ENCODE measurements at regions not wholly inside any gene's neighbourhood (a gene's known extent, or its start where the extent isn't known, plus 50 kb on each side); places are given as distances from the start of the nearest gene placed in this dataset.

DNA sequence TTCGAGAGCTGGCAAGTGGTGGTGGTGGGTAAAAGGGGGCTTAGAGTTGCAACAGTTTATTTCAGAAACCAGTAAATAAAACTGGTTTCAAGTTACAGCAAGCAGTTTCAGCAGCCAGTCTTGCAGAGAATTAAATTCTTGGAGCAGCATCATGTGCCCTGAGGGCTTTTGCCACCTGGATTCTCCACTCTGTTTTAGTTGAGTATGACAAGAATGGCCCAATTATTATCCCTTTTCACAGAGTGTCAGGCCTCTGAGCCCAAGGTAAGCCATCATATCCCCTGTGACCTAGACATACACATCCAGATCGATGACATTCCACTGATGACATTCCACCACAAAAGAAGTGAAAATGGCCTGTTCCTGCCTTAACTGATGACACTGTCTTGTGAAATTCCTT is 72.8 kb upstream of the FANCL start:
- no peaks in the 10 kb centered on the region for H3K27me3 ChIP-seq (ENCODE audit: low read depth)
- H3K9me3 ChIP-seq: no peaks in the 10 kb centered on the region
- no peak for ATAC-seq
- no peak overlapping the region for H3K4me3 ChIP-seq
- no peaks in the 10 kb centered on the region for H3K4me1 ChIP-seq
- DNase-seq: no peak
- intact Hi-C loops (cut with DNase I): no loop called here
- H3K36me3 ChIP-seq: no peaks in the 10 kb centered on the region
- TF ChIP-seq, protein P1, sequence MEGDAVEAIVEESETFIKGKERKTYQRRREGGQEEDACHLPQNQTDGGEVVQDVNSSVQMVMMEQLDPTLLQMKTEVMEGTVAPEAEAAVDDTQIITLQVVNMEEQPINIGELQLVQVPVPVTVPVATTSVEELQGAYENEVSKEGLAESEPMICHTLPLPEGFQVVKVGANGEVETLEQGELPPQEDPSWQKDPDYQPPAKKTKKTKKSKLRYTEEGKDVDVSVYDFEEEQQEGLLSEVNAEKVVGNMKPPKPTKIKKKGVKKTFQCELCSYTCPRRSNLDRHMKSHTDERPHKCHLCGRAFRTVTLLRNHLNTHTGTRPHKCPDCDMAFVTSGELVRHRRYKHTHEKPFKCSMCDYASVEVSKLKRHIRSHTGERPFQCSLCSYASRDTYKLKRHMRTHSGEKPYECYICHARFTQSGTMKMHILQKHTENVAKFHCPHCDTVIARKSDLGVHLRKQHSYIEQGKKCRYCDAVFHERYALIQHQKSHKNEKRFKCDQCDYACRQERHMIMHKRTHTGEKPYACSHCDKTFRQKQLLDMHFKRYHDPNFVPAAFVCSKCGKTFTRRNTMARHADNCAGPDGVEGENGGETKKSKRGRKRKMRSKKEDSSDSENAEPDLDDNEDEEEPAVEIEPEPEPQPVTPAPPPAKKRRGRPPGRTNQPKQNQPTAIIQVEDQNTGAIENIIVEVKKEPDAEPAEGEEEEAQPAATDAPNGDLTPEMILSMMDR (IDR thresholded peaks at IDR 0.05): no peak
- H3K27ac ChIP-seq: no peak overlapping the region

DNA sequence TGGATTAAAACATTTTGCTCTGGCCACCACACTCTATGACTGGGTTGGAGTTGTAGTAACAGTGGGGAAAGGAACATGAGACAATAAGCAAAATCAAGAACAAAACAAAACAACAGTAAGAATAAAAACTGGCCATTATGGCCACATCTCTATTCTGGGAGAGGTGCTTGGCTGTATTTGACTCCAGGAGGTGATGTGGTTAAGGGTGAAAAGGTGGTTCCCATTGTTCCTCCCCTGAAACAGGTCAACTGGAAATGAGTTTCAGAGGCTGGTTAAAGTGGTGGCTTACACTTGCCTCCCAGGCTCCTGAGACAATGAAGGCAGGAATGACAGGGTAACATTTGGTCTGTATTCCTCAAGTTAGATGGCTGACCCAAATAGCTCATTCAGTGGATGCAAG is 67.3 kb upstream of the FANCL start:
- Histone ChIP-seq H3K4me1 (no peaks in the 10 kb centered on the region), H3K27ac (no peak overlapping the region), H3K9me3 (no peaks in the 10 kb centered on the region), H3K36me3 (no peaks in the 10 kb centered on the region), H3K4me3 (no peak overlapping the region), H3K27me3 (ENCODE audit: low read depth) (no peaks in the 10 kb centered on the region)
- intact Hi-C loops (cut with DNase I): no loop called here
- no peak for ATAC-seq
- DNase-seq: no peak
- TF ChIP-seq, protein P1 (IDR thresholded peaks at IDR 0.05): no peak

DNA sequence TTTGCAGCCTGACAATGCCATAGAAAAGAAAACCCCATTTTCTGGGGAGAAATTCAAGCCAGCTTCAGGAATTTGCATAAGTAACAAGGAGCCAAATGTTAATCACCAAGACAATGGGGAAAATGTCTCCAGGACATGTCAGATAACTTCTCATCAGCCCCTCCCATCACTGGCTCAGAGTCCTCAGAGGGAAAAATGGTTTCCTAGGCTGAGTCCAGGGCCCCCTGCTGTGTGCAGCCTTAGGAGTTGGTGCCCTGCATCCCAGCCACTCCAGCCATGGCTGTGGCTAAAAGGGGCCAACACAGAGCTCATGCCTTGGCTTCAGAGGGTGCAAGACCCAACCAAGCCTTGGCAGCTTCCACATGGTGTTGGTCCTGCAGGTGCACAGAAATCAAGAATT is 63.7 kb upstream of the FANCL start:
- TF ChIP-seq, protein P1 (IDR thresholded peaks at IDR 0.05): no peak
- ATAC-seq (no peak), DNase-seq (no peak)
- no peak overlapping the region for H3K27ac ChIP-seq
- no peaks in the 10 kb centered on the region for H3K27me3 ChIP-seq (ENCODE audit: low read depth)
- H3K4me3 ChIP-seq: no peak overlapping the region
- intact Hi-C loops (cut with DNase I): no loop called here
- no peaks in the 10 kb centered on the region for H3K36me3 ChIP-seq
- no peaks in the 10 kb centered on the region for H3K4me1 ChIP-seq
- no peaks in the 10 kb centered on the region for H3K9me3 ChIP-seq

- intact Hi-C loops (cut with DNase I): no loop called here
- Histone ChIP-seq H3K4me3 (no peak overlapping the region), H3K9me3 (no peaks in the 10 kb centered on the region), H3K27ac (no peak overlapping the region), H3K4me1 (no peaks in the 10 kb centered on the region), H3K36me3 (no peaks in the 10 kb centered on the region), H3K27me3 (ENCODE audit: low read depth) (no peaks in the 10 kb centered on the region)
- DNase-seq: no peak
- TF ChIP-seq, protein P1 (IDR thresholded peaks at IDR 0.05): no peak
- ATAC-seq: no peak
These were observed 58.0 kb upstream of the FANCL start for GRCh38 chr2:58299123-58299522.

DNA sequence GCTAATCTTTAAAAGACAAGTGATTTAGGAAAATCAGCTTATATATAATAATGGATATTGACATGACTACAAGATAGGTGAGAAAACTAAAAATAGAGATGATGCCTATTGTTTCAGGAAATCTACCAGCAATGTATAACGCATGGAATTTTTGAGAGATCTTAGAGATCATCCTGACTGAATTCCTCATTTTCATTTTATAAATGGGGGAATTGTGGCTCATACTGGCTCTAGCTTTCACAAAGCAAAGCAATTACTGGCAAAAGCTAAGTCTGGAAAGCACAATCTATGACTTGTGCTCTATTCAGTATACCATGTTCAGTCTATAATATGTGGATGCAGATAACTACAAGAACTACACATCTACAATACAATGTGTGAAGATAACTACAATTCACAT is 51.9 kb upstream of the FANCL start:
- Histone ChIP-seq H3K27ac (no peak overlapping the region), H3K36me3 (no peaks in the 10 kb centered on the region), H3K4me3 (no peak overlapping the region), H3K4me1 (no peaks in the 10 kb centered on the region), H3K27me3 (ENCODE audit: low read depth) (no peaks in the 10 kb centered on the region), H3K9me3 (no peaks in the 10 kb centered on the region)
- intact Hi-C loops (cut with DNase I): no loop called here
- TF ChIP-seq, protein P1 (IDR thresholded peaks at IDR 0.05): no peak
- ATAC-seq (no peak), DNase-seq (no peak)
